HL-60/S4 treated with phorbol 12-myristate 13-acetate at 8.2 ng/mL for 4 days and 3 days (cell line): ENCODE measurements at regions not wholly inside any gene's neighbourhood (a gene's known extent, or its start where the extent isn't known, plus 50 kb on each side); places are given as distances from the start of the nearest gene placed in this dataset.
"Not testable (repeated sequence)": the region's sequence is repeated elsewhere in the genome, so short reads cannot be mapped to it uniquely, and the experiment has no call there.

Source experiments
- in situ Hi-C: fragments of 300-500 bp; cut with MboI; formaldehyde crosslinking; loops from 2 replicates; pipeline ENCODE4 v1.15.0; 2022; ENCODE audit warnings: low sequenced_read_pairs

DNA sequence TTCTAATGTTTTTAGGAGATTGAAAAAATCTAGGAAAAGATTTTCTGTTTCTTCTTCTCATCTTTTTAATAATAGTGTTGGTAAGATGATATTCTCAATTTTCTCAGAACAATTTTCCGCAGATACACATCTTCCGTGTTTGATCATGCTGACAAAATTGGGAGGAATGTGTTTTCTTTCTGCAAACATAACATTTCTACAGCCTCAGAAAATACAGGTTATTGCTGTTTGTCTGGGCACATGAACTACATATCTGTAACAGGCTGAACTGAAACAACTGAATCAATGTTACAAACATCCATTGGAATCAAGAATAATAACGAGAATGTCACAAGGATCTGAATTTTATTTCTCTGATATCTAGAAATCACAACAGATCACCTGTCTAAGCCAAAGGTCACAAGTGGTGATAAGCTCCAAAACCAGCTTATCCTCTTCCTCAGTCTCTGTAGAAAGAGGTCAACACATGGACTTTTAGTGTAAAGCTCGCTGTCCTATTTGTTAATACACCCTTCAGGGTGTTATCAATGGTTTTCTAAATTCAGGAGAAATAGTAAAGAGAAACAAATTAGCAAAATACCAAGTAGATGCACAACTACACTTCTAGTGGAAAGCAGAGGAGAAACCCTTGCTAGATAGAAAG is 197.3 kb upstream of the MARCKS start:
- in situ Hi-C loops = no loop called here

- in situ Hi-C loops = no loop called here
Measured at GRCh38 chr6:113660819-113661218, 196.3 kb upstream of the MARCKS start.

DNA sequence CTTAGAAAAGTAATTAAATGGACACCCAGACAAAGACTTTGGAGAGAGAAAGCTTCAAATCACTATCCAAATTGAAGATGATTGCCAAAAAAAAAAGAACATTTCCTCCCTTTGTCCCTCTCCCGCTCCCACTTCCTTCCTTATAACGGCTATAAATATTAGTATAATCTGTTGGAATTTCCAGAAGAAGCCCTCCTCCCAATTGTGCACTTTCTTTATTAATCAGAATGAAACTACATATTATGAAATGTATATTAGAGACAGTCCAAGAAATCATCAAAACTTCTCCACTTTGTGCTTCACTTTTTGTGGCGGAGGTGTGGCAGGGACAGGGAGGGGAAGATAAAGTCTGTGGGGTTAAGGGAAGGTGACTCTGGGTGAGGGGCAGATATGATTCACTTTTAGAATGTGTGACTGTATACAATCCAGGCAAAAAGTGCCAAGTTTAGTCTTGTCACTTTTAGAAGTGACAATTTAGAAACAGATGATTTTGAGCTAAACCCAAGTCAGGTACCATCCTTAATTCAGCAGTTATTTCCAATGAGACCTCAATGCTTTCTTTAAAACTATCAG is 195.0 kb upstream of the MARCKS start:
- in situ Hi-C loops = no loop called here

- in situ Hi-C loops = no loop called here
Measured at GRCh38 chr6:113662688-113663333, 194.3 kb upstream of the MARCKS start.

GRCh38 chr6:113664909-113665308 is 192.2 kb upstream of the MARCKS start:
- in situ Hi-C loops = no loop called here

- in situ Hi-C loops = no loop called here
Measured at GRCh38 chr6:113668641-113669408, 188.3 kb upstream of the MARCKS start.

- in situ Hi-C loops = no loop called here
Measured at GRCh38 chr6:113669606-113670005, 187.5 kb upstream of the MARCKS start.

- in situ Hi-C loops = no loop called here
Measured at GRCh38 chr6:113671421-113671820, 185.7 kb upstream of the MARCKS start.

GRCh38 chr6:113672491-113673149 is 184.5 kb upstream of the MARCKS start:
- in situ Hi-C loops = no loop called here

DNA sequence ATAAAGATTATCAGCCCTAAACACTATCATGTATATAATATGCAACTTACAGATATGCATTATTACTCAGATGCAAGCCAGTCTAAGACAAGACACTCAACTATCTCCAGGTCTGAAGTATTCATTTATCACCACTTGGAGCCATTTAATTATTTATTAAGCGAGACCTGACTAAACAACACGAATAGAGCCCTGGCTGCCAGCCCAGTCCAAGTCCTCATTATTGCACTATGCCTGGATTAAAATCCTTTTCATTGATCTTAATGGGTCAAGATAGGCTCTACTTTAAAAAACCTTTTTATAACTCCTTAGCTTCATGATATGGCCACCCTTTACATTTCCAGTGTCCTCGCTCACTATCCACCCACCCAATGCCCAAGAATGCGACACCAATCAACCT is 183.1 kb upstream of the MARCKS start:
- in situ Hi-C loops = no loop called here

- in situ Hi-C loops = no loop called here
Measured at GRCh38 chr6:113676057-113676456, 181.1 kb upstream of the MARCKS start.

- in situ Hi-C loops = no loop called here
Measured at GRCh38 chr6:113676968-113677367, 180.2 kb upstream of the MARCKS start.

DNA sequence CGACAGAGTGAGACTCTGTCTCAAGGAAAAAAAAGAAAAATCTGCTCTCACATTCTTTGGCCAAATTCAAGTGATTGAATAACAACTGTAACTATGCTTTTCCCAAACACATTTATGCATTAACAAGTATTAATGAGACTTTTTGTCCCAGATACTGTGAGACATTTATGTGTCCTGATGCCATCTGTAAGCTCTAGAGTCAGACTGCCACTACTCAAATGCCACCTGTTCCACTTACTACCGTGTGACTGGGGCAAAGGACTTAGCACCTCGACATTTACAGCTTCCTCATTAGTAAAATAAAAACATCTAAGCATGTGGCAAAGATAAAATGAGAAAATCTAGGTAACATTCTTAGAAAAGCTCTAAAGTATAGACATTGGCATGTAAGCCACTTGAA is 178.1 kb upstream of the MARCKS start:
- in situ Hi-C loops = no loop called here

DNA sequence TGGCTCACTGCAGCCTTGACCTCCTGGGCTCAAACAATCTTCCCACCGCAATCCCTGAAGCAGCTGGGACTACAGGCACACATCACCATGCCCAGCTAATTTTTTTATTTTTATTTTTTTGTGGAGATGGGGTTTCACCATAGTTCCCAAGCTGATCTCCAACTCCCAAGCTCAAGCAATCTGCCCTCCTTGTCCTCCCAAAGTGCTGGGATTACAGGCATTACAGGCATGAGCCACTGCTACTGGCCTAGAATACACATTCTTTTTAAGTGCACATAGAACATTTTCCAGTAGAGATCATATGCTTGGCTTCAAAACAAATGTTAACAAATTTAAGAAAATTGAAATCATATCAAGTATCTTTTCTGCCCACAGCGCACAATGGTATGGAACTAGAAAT is 176.8 kb upstream of the MARCKS start:
- in situ Hi-C loops = no loop called here

DNA sequence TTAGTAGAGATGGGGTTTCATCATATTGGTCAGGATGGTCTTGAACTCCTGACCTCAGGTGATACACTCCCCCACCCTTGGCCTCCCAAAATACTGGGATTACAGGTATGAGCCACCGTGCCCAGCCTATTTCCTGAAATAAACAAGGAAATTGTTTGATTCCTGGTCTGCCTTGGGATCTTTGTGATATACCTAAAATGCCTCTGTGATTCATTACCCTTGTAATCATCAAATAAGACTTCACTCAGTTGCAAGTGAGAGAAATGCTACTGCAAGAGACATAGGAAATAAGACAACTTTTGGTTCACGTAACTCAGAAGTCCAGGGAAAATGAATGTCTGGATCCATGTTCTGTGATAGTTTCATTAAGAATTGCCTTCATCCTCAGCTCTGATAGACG is 173.2 kb upstream of the MARCKS start:
- in situ Hi-C loops = no loop called here

GRCh38 chr6:113684382-113684901 is 172.7 kb upstream of the MARCKS start:
- in situ Hi-C loops = no loop called here

DNA sequence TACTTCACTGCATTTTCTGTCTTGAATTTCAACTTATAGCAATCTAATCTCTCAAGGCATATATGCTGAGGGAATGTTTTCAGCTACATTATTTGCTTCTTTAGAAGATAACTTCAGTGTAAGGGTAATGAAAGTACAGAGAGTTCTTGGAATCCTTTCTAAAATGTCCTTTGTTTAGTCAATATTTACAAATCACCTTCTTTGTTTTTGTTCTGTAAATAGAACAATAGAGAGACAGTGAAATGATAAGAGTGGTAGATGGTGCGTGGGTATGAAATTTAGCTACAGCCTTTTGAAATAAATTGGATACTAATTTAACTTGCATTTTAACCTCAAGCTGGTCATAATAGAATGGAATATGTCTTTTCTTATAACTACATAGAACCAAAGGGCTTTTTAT is 171.1 kb upstream of the MARCKS start:
- in situ Hi-C loops = no loop called here

- in situ Hi-C loops = not testable (repeated sequence)
Measured at GRCh38 chr6:113689620-113690019, 167.5 kb upstream of the MARCKS start.

GRCh38 chr6:113690281-113691259 is 166.6 kb upstream of the MARCKS start:
- in situ Hi-C loops = no loop called here

GRCh38 chr6:113691260-113691656 is 165.9 kb upstream of the MARCKS start:
- in situ Hi-C loops = no loop called here
